Subcutaneous abdominal adipose tissue (tissue), 5 donors: ENCODE measurements at regions not wholly inside any gene's neighbourhood (a gene's known extent, or its start where the extent isn't known, plus 50 kb on each side); places are given as distances from the start of the nearest gene placed in this dataset.

Experiments
- H3K27ac ChIP-seq: one replicate; pipeline ENCODE4 v1.7.0; 2013; ENCODE audit warnings: low read depth, mild to moderate bottlenecking, inconsistent platforms, low read length, moderate library complexity
- H3K27me3 ChIP-seq, 5 donors: one replicate each; pipeline ENCODE4 v1.7.0; 2013; ENCODE audit warnings: low read length in 5 of 5, inconsistent platforms in 1 of 5; ENCODE audit not compliant: control insufficient read depth in 5 of 5, insufficient read depth in 4 of 5
- H3K36me3 ChIP-seq, 5 donors: one replicate each; pipeline ENCODE4 v1.7.0; 2013; ENCODE audit warnings: low read length in 5 of 5; ENCODE audit not compliant: control insufficient read depth in 5 of 5, insufficient read depth in 5 of 5
- H3K4me1 ChIP-seq, 5 donors: one replicate each; pipeline ENCODE4 v1.7.0; 2013; ENCODE audit warnings: low read length in 5 of 5, mild to moderate bottlenecking in 3 of 5, moderate library complexity in 1 of 5; ENCODE audit not compliant: control insufficient read depth in 5 of 5, insufficient read depth in 5 of 5
- H3K4me3 ChIP-seq, 5 donors: one replicate each; pipeline ENCODE4 v1.7.0; 2013; ENCODE audit warnings: low read length in 5 of 5, low read depth in 1 of 5
- H3K9ac ChIP-seq, 5 donors: one replicate each; pipeline ENCODE4 v1.7.0; 2013; ENCODE audit warnings: low read length in 5 of 5, mild to moderate bottlenecking in 4 of 5, moderate library complexity in 3 of 5
- H3K9me3 ChIP-seq, 5 donors: one replicate each; pipeline ENCODE4 v1.7.0; 2013; ENCODE audit warnings: low read length in 5 of 5; ENCODE audit not compliant: control insufficient read depth in 5 of 5
- donor health status: healthy.
- donor health status: healthy.
- donor health status: healthy.
- donor health status: healthy.
- donor health status: healthy.

- H3K4me3 ChIP-seq: no peak overlapping the region
- H3K27me3 ChIP-seq: no peaks in the 10 kb centered on the region
- H3K9ac ChIP-seq: no peak overlapping the region
- no peaks in the 10 kb centered on the region for H3K36me3 ChIP-seq
- no peaks in the 10 kb centered on the region for H3K4me1 ChIP-seq
- H3K27ac ChIP-seq: no peak overlapping the region
- no peaks in the 10 kb centered on the region for H3K9me3 ChIP-seq
Observed at GRCh38 chr15:95918525-95918924, 412.0 kb upstream of the NR2F2 start.

- Histone ChIP-seq H3K9ac (no peak overlapping the region), H3K4me1 (no peaks in the 10 kb centered on the region), H3K9me3 (no peaks in the 10 kb centered on the region), H3K27ac (no peak overlapping the region), H3K27me3 (no peaks in the 10 kb centered on the region), H3K4me3 (no peak overlapping the region), H3K36me3 (no peaks in the 10 kb centered on the region)
Observed at GRCh38 chr15:95919460-95919859, 411.0 kb upstream of the NR2F2 start.

DNA sequence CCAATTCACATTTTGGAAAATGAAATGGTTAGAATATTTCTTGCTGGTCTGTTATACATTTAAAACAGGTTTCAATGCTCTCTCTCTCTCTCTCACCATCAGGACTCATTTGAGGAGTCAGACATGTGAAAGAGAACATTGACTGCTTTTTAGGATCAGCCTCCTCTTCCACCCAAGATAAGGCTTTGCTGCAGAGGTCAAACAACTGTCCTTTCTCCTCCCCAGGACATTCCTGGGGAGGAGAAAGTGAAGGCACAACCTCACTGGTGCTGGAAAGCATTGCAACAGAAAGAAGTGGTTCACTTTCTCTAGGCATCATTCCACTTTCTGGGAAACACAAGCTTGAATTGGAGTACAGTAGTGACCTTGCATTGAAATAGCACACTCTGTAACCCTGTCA is 409.1 kb upstream of the NR2F2 start:
- H3K9me3 ChIP-seq: no peaks in the 10 kb centered on the region
- no peaks in the 10 kb centered on the region for H3K4me1 ChIP-seq
- no peak overlapping the region for H3K4me3 ChIP-seq
- H3K36me3 ChIP-seq: no peaks in the 10 kb centered on the region
- no peak overlapping the region for H3K9ac ChIP-seq
- H3K27me3 ChIP-seq: no peaks in the 10 kb centered on the region
- H3K27ac ChIP-seq: no peak overlapping the region

DNA sequence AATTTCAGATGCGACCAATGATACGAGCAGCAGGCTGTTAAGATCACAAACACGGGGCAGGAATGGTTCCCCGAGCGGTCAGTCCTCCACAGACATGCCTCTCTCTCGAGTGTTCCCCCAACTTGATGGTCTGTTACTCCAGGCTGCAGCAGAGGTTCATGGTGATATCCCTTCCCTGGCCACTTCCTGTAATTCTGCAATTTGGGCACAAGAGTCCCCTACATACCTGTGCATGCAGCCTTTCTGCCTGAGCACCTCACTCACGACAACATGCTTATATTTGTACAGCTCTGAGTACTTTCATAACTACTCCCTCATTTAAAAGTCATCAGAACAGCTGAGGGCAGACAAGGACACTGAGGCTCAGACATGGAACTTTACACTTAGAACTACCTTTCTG is 408.1 kb upstream of the NR2F2 start:
- H3K27ac ChIP-seq: no peak overlapping the region
- no peak overlapping the region for H3K4me3 ChIP-seq
- no peaks in the 10 kb centered on the region for H3K9me3 ChIP-seq
- no peaks in the 10 kb centered on the region for H3K27me3 ChIP-seq
- H3K36me3 ChIP-seq: no peaks in the 10 kb centered on the region
- H3K9ac ChIP-seq: no peak overlapping the region
- no peaks in the 10 kb centered on the region for H3K4me1 ChIP-seq

DNA sequence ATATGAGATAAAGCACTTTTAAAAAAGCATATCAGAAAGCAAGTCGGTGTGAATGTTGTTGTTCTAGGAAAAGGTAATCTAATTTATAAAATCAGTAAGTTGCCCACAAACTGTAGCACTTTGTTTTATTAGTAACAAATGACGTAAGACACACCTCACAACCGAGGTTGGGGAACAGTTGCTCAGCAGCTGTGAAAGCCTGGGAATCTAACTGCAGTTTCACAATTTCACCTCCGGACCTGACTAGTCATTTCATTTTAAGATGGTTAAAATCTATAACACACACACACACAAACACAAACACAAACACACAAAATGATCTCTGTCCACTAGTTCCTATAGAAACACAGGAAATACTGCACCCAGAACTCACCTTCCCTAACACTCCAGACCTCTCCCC is 406.7 kb upstream of the NR2F2 start:
- no peak overlapping the region for H3K4me3 ChIP-seq
- no peaks in the 10 kb centered on the region for H3K4me1 ChIP-seq
- H3K27me3 ChIP-seq: no peaks in the 10 kb centered on the region
- no peaks in the 10 kb centered on the region for H3K9me3 ChIP-seq
- no peaks in the 10 kb centered on the region for H3K36me3 ChIP-seq
- H3K27ac ChIP-seq: no peak overlapping the region
- H3K9ac ChIP-seq: no peak overlapping the region

- Histone ChIP-seq H3K4me1 (no peaks in the 10 kb centered on the region), H3K9me3 (no peaks in the 10 kb centered on the region), H3K36me3 (no peaks in the 10 kb centered on the region), H3K9ac (no peak overlapping the region), H3K4me3 (no peak overlapping the region), H3K27me3 (no peaks in the 10 kb centered on the region), H3K27ac (no peak overlapping the region)
Observed at GRCh38 chr15:95928822-95929221, 401.7 kb upstream of the NR2F2 start.

DNA sequence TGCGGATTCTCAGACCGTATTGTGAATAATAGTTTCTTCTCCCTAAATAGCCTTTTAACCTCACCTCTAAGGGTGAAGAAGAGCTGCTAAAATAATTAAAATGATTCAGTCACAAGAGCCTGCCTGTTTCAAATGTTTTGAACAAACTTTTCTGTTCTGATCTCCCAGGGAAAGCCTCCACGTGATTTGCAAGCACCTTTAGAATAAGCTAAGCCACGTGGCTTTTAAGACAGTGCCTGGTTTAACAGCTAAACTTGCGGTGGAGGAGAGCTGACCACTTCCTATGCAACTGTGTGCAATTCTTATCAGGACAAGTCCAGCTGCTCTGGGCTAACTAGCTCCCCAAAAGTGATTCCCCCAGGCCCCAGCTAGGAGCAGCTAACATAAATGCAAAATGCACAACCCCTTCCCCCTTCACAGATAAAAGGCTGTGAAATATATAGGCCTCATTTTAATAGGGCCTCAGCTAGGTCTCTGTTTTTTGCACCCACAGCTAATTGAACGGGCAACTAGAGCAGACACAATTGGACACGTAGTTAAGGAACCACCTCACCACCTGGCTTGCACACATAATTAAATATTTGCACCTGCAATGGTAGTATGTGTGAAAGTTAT is 401.2 kb upstream of the NR2F2 start:
- Histone ChIP-seq H3K9ac (no peak overlapping the region), H3K36me3 (no peaks in the 10 kb centered on the region), H3K27ac (no peak overlapping the region), H3K27me3 (no peaks in the 10 kb centered on the region), H3K9me3 (no peaks in the 10 kb centered on the region), H3K4me3 (no peak overlapping the region), H3K4me1 (no peaks in the 10 kb centered on the region)

DNA sequence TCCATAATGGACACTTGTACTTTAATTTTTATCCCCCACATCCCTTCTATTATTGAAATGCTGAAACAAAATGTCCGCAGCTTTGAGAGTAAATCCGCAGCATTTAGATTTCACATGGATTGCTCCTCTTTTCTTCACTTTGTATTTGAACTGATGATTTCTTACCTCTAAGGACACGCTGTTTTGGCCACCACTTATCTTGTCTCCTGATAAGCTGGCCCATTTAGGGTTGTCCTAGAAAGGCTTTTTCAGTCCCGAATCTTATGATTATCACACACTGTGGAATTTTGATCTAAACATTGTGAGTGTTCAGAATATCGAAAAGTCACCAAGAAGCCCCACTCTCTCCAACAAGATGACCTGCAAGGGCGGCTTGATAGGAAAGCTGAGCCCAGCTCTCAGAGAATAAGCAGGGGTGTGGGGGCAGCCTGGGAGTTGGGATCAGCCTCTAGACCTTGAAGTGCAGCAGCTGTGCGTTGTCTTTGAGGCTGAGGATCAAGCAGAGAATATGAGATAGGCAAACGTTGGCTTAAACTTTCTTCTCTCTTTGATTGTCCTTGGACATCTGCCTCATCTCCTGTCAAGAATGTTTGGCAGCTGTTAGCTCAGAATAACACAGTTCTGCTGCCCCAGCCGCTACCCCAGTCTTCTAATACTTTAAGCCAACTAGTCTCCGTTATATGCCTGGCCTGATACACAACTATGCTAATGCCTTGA is 399.7 kb upstream of the NR2F2 start:
- Histone ChIP-seq H3K27me3 (no peaks in the 10 kb centered on the region), H3K4me1 (no peaks in the 10 kb centered on the region), H3K27ac (no peak overlapping the region), H3K4me3 (no peak overlapping the region), H3K9me3 (no peaks in the 10 kb centered on the region), H3K36me3 (no peaks in the 10 kb centered on the region), H3K9ac (no peak overlapping the region)

- no peak overlapping the region for H3K4me3 ChIP-seq
- H3K27me3 ChIP-seq: no peaks in the 10 kb centered on the region
- H3K27ac ChIP-seq: no peak overlapping the region
- no peaks in the 10 kb centered on the region for H3K4me1 ChIP-seq
- no peaks in the 10 kb centered on the region for H3K36me3 ChIP-seq
- H3K9ac ChIP-seq: no peak overlapping the region
- no peaks in the 10 kb centered on the region for H3K9me3 ChIP-seq
Observed at GRCh38 chr15:95931619-95932018, 398.9 kb upstream of the NR2F2 start.

GRCh38 chr15:95932141-95932540 is 398.4 kb upstream of the NR2F2 start:
- no peaks in the 10 kb centered on the region for H3K9me3 ChIP-seq
- H3K36me3 ChIP-seq: no peaks in the 10 kb centered on the region
- H3K4me3 ChIP-seq: no peak overlapping the region
- H3K4me1 ChIP-seq: no peaks in the 10 kb centered on the region
- H3K27me3 ChIP-seq: no peaks in the 10 kb centered on the region
- H3K27ac ChIP-seq: no peak overlapping the region
- no peak overlapping the region for H3K9ac ChIP-seq
